Islet of Langerhans (tissue), 1 donor: ENCODE measurements at regions not wholly inside any gene's neighbourhood (a gene's known extent, or its start where the extent isn't known, plus 50 kb on each side); places are given as distances from the start of the nearest gene placed in this dataset.
"Not testable (repeated sequence)": the region's sequence is repeated elsewhere in the genome, so short reads cannot be mapped to it uniquely, and the experiment has no call there.

ENCODE experiments used
- FAIRE-seq: peaks from one replicate; lab custom pipeline; 2011; peaks lifted over from hg19 to GRCh38; lab: Jason Lieb, UNC

GRCh38 chr5:33072296-33072695 is 361.2 kb downstream of the NPR3 start:
- no peak for FAIRE-seq

- no peak for FAIRE-seq
Observed at GRCh38 chr5:33072726-33073125, 361.6 kb downstream of the NPR3 start.

GRCh38 chr5:33073881-33074327 is 362.8 kb downstream of the NPR3 start:
- FAIRE-seq = no peak

- FAIRE-seq = no peak
Observed at GRCh38 chr5:33074548-33074947, 363.4 kb downstream of the NPR3 start.

GRCh38 chr5:33075731-33076130 is 364.6 kb downstream of the NPR3 start:
- no peak for FAIRE-seq

- FAIRE-seq = no peak
Observed at GRCh38 chr5:33079548-33079947, 361.2 kb upstream of the TARS1 start.

GRCh38 chr5:33080287-33080686 is 360.5 kb upstream of the TARS1 start:
- no peak for FAIRE-seq

- FAIRE-seq = no peak
Observed at GRCh38 chr5:33088176-33088575, 352.6 kb upstream of the TARS1 start.

- FAIRE-seq = no peak
Observed at GRCh38 chr5:33091571-33092363, 349.0 kb upstream of the TARS1 start.

GRCh38 chr5:33092719-33093118 is 348.0 kb upstream of the TARS1 start:
- FAIRE-seq = no peak

GRCh38 chr5:33102551-33102950 is 338.2 kb upstream of the TARS1 start:
- no peak for FAIRE-seq

GRCh38 chr5:33105521-33105941 is 335.2 kb upstream of the TARS1 start:
- no peak for FAIRE-seq

GRCh38 chr5:33110496-33110895 is 330.3 kb upstream of the TARS1 start:
- FAIRE-seq = not testable (repeated sequence)

- FAIRE-seq = no peak
Observed at GRCh38 chr5:33114361-33114760, 326.4 kb upstream of the TARS1 start.

- FAIRE-seq = no peak
Observed at GRCh38 chr5:33115467-33115866, 325.3 kb upstream of the TARS1 start.

- FAIRE-seq = no peak
Observed at GRCh38 chr5:33118761-33119415, 321.9 kb upstream of the TARS1 start.

GRCh38 chr5:33120671-33121070 is 320.1 kb upstream of the TARS1 start:
- no peak for FAIRE-seq

- FAIRE-seq = no peak
Observed at GRCh38 chr5:33129309-33129708, 311.5 kb upstream of the TARS1 start.

GRCh38 chr5:33136785-33137184 is 304.0 kb upstream of the TARS1 start:
- FAIRE-seq = no peak

GRCh38 chr5:33138145-33138544 is 302.6 kb upstream of the TARS1 start:
- not testable (repeated sequence) for FAIRE-seq

GRCh38 chr5:33143405-33144123 is 297.2 kb upstream of the TARS1 start:
- FAIRE-seq = no peak

GRCh38 chr5:33146881-33147280 is 293.9 kb upstream of the TARS1 start:
- FAIRE-seq = no peak

- no peak for FAIRE-seq
Observed at GRCh38 chr5:33148076-33148513, 292.7 kb upstream of the TARS1 start.
